ENCODE measurements at regions not wholly inside any gene's neighbourhood (a gene's known extent, or its start where the extent isn't known, plus 50 kb on each side); places are given as distances from the start of the nearest gene placed in this dataset.
"Not testable (repeated sequence)": the region's sequence is repeated elsewhere in the genome, so short reads cannot be mapped to it uniquely, and the experiment has no call there.

DNA sequence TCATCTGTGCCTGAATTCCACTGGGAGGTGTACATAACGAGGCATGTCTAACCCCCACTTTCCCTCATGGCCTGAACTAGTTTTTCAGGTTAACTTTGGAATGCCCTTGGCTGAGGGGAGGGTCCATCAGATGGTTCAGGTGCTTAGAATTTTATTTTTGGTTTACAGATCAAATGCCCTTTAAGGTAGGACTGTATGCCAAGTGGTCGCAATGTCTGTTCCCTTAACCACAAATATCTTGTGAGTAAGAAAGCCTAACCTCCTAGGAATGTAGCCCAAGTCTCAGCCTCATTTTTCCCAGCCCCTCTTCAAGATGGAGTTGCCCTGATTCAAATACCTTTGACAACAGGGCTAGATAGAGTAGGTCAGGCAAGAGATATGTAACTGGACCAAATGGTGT, 78.4 kb downstream of the RNASET2 start:
- no peak for DNase-seq (ENCODE audit: low spot score)

DNA sequence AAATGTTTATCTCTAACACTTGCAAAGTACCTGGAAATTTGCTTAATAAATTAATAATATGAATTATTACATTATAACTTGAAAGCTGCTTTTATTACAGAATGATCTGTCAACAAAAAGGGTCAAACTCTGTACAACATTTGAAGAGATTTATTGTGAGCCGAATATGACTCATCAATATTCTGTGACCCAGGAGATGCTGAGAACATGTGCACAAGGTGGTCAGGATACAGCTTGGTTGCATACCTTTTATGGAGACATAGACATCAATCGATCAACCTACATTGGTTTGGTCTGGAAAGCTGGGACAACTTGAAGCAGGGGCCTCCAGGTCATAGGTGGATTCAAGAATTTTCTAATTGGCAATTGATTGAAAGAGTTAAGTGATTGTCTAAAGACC, 79.0 kb downstream of the RNASET2 start:
- DNase-seq (ENCODE audit: low spot score) = no peak

DNA sequence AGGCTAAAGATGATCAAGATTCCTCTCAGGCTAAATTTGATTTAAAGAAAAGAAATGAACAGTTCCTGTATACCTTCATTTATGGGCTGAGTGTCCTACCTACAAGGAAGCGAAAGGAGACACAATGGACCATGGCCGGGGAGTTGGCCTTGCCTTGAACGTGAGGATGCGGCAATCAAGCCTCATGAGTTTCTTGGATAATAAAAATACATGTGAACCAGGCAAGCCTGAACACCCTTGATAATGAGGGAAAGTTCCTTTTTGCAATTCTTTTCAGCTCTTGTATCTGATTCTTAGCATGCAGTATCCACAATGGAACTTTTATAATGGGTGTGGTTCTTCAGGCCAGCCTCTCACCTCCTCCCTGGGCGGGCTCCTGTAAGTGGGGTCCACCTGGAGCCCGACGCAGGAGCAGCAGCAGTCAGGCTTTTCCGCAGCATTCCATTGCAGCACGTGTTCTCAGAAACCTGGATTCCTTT, 83.8 kb downstream of the RNASET2 start:
- no peak for DNase-seq (ENCODE audit: low spot score)

DNA sequence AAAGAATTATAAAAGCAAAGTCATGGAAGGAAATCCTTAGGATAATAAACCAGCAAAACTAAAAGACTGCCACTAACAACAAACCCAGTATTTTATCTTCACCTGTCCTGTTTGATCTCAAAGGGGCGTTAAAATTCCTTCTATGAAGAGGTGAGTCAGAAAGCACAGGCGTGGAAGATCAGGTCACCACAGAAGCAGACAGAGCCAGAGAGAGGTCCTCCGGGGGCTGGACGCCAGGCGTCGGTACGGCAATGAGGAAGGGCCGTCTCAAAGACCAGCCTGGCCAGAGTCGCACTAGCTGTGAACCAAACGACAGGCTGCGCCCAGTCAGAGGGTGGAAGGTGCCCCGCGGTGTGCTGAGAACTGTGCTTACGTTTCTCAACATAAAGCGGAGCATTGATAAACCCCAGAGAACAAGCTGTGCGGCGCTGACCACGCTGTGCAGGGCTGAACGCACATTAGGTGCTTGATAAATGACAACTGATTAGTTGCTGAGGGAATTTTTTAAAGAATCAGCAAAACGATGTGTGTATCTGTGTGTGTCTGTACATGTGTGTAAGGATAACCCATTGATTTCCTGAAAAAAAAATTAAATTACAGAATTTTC, 85.6 kb downstream of the RNASET2 start:
- no peak for DNase-seq (ENCODE audit: low spot score)

DNA sequence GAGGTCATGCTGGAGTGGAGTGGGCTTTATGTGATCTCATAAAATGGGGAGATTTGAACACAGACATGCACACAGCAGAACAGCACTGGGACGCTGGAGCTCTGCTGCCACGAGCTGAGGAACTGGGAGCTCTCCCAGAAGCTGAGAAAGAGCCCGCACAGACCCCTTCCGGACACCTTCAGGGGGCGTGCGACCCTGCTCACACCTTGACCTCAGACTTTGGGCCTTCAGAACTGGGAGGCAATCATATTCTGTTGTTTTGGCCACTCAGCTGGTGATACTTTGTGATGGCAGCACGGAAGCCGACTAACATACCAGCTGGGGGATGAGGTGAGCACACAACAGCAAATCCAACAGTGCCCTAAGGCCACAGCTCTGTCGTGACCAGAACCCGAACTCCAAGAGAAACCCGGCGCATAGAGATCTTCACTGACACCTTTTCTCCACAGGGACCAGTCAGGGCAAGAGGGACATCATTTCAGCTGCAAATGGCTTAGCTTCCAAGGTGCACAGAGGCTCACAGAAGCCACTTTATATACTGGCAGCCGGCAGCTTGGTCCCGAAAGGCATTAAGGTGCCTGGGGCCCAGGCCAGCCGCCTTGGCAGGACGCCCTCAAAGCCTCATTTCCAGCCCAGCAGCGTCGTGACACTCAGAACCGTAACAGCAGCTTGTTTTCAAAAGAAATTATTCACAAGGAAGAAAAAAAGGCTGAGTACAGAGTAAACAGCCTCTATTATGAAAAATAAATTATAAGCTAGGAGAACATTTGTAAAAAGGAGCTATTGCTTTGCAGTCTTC, 89.3 kb downstream of the RNASET2 start:
- DNase-seq (ENCODE audit: low spot score) = no peak

DNA sequence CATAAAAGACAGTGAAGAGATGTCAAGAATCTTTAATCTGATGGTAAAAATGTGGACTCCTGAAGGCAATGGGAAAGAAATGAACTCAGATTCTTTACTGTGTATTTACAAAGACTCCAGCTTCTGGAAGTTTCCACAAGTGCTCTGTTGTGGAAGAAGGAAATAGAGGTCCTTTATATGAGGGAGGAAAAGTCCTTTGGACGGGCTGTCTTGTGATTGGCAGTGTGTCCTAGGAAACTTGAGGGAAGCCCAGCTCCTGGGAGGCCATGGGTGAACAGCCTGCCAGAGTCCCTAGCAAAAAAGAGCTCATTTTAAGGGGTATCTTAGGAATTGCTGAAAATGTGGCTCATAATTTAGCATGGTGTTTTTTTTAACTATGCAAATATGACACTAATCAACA, 92.0 kb downstream of the RNASET2 start:
- no peak for DNase-seq (ENCODE audit: low spot score)

DNA sequence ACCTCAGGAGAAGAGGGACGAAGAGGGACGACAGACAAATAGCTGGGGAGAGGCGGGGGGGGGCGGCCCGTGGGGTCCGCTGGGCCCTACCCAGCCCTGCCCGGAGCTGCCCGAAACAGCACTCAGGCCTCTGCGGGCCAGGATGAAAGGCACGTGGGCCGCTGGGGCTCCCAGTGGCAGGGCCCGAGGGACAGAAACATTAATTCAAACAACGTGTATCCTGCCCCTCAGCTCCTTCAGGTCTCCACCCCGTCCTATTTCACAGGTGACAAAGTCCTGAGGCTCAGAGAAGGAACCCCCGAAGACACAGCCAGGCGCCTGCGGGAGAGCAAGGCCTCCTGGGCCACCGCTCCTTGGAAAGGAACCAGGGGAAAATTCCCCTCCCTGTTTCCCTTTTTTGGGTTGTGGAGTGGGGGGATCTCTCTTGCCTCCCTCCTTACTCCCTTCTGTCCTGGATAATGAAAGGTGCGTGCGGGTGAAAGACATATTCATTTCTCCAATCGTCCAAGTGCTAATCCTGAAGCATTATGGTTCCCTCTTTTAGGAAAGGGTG, 93.3 kb downstream of the RNASET2 start:
- no peak for DNase-seq (ENCODE audit: low spot score)

DNA sequence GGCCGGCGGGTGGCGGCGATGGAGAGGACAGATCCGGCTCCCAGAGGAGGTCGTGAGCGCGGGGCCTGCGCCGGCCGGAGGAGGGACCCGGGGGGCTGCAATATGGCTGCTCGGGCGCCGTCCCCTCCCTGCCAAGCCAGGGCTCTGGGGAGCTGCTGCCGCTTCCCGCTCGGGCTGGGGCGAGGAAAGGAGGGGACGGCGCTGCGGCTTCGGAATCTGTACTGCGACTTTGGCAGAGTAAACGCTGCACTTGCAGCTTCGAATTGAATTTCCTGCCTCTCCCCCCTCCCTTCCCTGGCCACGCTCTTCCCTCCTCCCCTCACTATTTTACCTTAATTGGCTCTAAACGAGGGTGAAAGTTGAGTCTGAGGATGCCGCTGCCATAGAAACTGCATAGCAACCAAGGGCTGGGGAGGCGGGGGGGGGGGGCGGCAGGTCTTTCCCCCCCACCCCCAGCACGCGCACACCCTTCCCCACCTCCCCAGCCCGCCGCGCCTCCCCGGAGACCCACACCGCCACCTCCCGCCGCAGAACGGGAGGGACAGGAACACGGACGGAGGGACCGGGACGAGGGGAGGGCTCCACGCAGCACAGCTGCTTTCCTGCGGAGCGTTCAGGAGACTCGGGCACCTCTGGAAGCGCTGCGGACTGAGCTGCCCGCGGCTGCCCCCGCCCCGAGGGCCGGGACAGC, 93.9 kb downstream of the RNASET2 start:
- no peak for DNase-seq (ENCODE audit: low spot score)

DNA sequence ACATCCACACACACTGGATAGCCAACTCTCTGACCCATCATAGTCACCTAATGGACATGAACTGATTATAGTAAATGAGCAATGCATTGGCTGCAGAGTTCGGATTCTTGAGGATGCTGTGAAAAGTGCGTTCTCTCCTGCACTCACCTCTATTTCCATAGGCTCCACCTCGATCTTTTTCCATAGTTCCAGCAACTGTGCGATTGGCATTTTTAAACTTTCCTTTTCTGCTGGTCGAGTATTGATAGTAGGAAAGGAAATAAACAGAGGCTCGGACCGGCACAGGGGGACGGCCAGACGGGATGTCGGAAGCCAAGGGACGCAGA, 94.4 kb downstream of the RNASET2 start:
- DNase-seq (ENCODE audit: low spot score) = no peak

DNA sequence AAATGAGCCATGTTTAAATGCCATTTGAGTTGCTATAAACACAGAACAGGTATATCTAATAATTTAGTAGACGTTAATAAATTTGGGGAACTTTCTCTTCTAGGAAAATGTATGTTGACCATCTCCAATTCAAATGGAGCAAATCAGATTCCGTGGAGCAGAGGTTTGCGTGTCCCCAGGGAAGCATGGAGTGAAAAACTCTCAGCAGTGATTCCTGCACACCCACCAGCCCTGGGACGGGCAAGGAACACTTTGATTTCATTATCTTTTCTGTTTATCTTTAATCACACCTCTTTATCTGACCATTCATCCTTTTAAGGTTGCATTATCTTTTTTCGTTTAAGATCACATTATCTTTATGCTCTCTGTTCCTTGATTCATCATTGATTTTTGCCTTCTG, 95.0 kb downstream of the RNASET2 start:
- DNase-seq (ENCODE audit: low spot score) = no peak

DNA sequence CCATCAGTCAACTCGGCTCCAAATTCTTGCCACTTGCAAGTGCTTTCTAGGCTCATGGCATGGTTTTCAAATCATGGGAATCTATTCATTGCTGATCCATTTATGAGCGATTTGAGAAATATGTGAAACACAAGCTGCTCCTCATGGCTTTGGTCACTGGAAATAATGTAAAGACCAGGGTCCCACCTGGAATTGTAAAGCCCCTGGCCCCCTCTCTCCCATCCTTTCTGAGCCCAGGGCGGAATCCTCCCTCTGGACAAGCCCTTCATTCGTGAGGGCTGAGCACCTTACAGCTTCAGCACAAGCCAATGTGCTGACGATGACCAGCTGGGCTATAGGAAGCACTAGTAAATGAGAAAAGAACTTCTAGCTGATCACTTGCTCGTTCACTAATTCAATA, 96.0 kb downstream of the RNASET2 start:
- no peak for DNase-seq (ENCODE audit: low spot score)

DNA sequence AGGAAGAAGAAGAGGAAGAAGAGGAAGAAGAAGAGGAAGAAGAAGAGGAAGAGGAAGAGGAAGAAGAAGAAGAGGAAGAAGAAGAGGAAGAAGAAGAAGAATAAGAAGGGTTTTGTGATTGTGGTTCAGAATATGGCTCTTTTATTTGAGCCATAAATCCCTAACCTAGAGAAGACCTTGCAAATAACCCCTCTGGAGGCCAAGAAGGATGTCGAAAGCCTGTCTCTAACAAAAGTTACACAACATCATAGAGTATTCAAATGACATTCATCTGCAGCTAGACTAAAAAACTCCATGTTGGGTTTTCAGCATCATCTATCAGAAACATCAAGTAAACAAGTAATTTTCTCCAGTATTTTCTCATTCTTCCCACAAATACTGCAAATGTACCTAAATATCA, 100.9 kb downstream of the RNASET2 start:
- DNase-seq (ENCODE audit: low spot score) = no peak

DNA sequence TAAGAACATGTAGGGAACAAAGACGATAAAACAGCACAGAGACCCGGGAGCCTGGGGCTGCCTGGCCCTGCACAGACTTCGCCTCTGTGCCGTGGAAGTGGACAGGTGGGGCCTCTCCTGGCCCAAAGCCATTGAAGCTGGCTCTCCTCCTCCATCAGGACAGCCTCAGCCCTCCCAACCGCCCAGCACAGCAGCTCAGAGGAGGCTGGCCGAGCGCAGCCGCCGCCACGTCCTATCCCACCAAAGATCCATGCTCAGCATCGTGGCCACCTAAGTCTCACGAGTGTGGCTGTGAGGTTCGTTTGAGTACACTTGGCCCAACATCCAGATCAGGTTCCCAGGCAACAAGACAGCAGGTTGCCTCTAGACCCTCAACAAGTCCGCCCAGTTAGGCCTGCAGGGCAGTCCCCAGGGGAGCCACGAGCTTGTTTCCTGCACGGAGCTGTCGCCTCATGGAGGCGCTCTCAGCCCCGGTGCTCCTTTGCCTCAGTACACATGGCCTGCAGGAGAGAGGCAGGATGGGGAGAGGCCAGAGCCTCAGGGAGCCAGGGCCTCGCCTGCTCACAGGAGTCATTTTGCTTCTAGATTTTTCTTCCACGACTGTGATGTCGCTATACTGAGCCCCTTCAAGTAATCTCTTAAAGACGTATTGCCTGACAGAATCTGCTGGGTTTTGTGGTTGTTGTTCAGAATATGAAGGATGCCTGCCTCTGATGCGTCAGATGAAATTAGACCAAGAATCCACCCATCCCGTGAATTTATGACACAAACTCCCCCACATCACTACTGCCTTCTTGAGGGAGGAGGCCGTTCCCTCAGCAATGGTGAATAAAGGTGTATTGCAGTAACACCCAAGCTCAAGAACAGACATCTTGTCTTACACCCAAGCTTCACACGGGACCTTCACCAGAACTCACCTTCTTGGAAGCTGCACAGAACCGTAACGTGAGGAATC, 102.7 kb downstream of the RNASET2 start:
- DNase-seq (ENCODE audit: low spot score) = no peak

DNA sequence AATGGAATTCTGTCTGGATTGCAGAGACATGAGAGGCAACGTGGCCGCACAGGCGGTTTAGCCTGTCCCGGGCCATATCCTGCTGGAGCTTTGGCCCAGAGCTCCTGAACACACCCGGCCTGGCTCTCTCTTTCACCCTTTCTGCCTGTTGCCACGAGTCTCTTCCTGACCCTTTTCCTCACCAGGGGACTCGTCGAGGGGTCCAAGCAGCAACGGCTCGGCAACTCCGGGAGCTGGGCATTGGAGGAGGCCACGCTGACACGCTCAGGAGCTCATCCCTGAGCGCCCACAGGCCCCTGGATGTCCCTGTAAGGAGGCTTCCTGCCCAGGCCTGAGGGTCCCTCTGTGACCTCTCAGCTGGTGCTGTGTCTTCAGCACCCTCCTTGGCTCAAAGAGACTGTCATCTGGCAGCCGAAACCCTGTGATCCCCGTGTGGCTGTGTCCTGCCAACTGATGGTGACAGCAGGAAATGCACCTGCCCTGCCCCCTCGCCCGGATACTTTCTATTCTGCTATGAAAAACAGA, 103.8 kb downstream of the RNASET2 start:
- DNase-seq (ENCODE audit: low spot score) = no peak

DNA sequence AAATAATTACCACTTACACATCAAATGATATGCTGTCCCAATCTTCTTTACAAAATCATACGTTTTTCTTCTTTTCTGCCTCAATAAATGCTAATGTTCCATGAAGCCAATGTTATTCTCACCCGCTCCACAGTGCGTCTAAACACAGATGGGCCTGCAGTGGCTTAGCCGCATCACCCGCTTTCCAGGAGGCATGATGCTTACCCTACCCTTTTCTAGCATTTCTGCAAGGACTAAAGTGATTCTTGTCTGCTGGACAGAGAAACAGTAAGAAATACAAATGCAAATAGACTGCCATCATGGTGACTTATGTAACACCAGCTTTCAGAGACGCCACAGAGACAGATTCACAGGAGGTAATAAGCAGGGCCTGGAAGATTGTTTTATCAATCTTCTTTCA, 104.4 kb downstream of the RNASET2 start:
- no peak for DNase-seq (ENCODE audit: low spot score)

DNA sequence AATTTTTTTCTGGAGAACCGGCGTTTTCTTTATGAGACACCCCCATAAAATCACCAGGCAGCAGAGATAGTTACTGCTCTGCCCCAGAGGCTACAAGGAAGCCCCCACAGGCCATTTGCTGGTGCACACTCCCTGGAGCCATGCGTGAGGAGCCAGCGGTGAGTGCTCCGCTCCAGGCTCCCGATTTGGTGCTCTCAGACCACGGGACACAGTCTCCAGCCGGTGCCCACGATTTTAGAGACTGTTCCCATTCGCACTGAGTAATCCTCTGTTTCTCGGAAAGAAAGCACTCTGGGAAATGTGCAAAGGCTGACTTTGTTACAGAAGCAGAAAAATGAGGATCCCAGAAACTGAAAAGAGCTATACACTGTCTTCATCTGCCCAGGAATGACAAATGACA, 104.9 kb downstream of the RNASET2 start:
- DNase-seq (ENCODE audit: low spot score) = no peak

DNA sequence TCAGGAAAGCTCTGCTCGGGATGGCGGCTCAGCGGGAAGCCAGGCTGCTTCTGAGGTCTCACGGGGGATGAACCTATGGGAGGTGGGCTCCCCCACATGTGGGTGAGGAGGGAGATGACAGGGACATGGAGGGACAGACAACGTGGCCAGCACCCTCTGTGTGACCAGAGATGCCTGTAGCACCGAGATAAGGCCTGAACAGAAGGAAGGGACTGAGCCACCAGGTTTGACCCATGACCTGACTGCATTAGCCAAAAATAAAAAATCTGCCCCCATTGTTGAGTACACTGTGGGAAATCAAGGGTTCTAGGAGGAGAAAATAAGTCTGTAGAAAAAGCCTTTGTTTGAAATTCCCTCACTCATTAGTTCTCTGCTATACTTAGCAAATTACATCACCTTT, 105.7 kb downstream of the RNASET2 start:
- DNase-seq (ENCODE audit: low spot score) = no peak

DNA sequence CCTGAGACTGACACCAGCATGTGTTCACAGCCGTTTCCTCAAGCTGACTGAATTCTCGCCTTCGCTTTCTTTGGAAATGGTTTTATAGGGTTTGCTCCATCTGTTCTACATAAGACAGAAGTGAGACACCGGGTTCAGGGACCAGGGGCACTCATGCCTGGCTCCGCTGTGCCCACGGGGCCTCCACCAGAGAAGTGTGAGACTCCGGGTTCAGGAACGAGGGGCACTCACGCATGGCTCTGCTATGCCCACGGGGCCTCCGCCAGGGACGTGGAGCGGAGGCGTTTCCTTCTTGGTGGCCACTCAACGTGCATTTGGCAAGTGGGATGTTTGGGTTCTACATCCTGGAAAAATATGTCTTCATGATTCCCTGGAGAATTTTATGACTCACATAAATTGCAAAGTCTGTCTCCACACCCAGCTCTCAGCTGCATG, 106.6 kb downstream of the RNASET2 start:
- no peak for DNase-seq (ENCODE audit: low spot score)

DNA sequence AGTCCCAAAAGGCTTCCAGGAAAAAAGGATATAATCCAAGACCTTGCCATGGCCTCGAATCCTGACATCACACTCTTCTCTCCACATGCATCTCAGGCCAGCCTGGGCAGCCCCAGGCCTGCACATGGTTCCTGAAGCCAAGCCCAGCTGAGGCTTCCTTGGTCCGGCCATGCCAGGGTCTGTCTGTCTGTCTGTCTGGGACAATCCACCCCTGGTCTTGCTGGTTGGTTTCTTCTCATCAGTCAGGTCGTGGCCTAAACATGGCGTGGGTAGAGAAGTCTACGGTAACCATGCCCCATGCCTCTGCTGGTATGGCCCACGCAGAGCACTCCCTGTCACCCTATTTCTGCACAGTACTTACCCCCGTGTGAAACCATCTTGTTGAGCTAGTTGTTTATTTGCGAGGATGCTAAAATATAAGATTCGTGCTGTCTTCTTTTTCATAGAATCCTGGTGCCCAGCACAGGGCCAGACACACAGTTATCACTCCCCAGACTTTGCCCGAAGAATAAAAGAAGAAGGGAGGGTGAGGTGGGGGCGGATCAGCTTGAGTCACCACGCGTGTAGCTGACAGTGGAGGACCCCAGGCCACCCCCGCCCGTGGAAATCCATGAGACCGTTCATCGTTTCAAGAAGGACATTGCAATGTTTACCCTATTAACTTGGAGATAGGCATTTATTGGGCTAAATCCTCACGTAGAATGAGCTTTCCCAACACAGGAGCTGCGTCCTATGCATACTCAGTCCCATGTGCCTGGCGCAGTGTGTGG, 107.2 kb downstream of the RNASET2 start:
- no peak for DNase-seq (ENCODE audit: low spot score)

DNA sequence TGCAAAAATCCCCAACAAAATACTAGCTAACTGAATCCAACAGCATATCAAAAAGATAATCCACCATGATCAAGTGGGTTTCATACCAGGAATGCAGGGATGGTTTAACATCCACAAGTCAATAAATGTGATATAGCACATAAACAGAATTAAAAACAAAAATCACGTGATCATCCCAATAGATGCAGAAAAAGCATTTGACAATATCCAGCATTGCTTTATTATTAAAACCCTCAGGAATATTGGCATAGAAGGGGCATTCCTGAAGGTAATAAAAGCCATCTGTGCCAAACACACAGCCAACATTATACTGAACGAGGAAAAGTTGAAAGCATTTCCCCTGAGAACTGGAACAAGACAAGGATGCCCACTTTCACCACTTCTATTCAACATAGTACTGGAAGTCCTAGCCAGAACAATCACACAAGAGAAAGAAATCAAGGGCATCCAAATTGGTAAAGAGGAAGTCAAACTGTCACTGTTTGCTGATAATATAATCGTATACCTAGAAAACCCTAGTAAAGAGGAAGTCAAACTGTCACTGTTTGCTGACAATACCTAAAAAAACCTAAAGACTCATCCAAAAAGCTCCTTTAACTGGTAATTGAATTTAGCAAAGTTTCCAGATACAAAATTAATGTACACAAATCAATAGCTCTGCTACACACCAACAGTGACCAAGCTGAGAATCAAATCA, 109.8 kb downstream of the RNASET2 start:
- not testable (repeated sequence) for DNase-seq (ENCODE audit: low spot score)

Data from hematopoietic multipotent progenitor cell treated with erythropoietin and hydrocortisone succinate and interleukin-3 and kit ligand, for 17 days (in vitro differentiated cells).